H9 (cell line): ENCODE measurements at regions not wholly inside any gene's neighbourhood (a gene's known extent, or its start where the extent isn't known, plus 50 kb on each side); places are given as distances from the start of the nearest gene placed in this dataset.

Experiments used
- DNase-seq: peaks from one replicate; pipeline ENCODE4 v3.0.0-alpha.2; 2017
- H2AFZ ChIP-seq: one replicate; pipeline ENCODE4 v1.6.1; 2013; ENCODE audit warnings: mild to moderate bottlenecking, low read length, control low read depth, moderate library complexity
- H2AK5ac ChIP-seq: 2 replicates; pipeline ENCODE4 v1.6.1; 2013; ENCODE audit warnings: low read length, control low read depth, mixed read lengths; ENCODE audit not compliant: insufficient read length
- H2BK120ac ChIP-seq: one replicate; pipeline ENCODE4 v1.6.1; 2013; ENCODE audit warnings: low read depth, mild to moderate bottlenecking, low read length, control low read depth, inconsistent platforms; ENCODE audit not compliant: poor library complexity, severe bottlenecking
- H2BK12ac ChIP-seq: 2 replicates; pipeline ENCODE4 v1.6.1; 2013; ENCODE audit warnings: low read length, control low read depth, mixed read lengths, low read depth; ENCODE audit not compliant: insufficient read length
- H2BK15ac ChIP-seq: 2 replicates; pipeline ENCODE4 v1.6.1; 2013; ENCODE audit warnings: low read depth, low read length, control low read depth
- H2BK20ac ChIP-seq: one replicate; pipeline ENCODE4 v1.6.1; 2013; ENCODE audit warnings: low read depth, mild to moderate bottlenecking, low read length, control low read depth, inconsistent platforms; ENCODE audit not compliant: poor library complexity, severe bottlenecking
- H2BK5ac ChIP-seq: 2 replicates; pipeline ENCODE4 v1.6.1; 2013; ENCODE audit warnings: low read length, control low read depth, mixed read lengths; ENCODE audit not compliant: insufficient read length
- H3K14ac ChIP-seq: 2 replicates; pipeline ENCODE4 v1.6.1; 2013; ENCODE audit warnings: low read length, control low read depth; ENCODE audit not compliant: insufficient read depth
- H3K18ac ChIP-seq: 2 replicates; pipeline ENCODE4 v1.6.1; 2013; ENCODE audit warnings: low read depth, mild to moderate bottlenecking, mixed read lengths, low read length, control low read depth; ENCODE audit not compliant: insufficient read length
- H3K23ac ChIP-seq: 2 replicates; pipeline ENCODE4 v1.6.1; 2013; ENCODE audit warnings: low read length, control low read depth, mixed read lengths, low read depth; ENCODE audit not compliant: insufficient read length
- H3K23me2 ChIP-seq: 2 replicates; pipeline ENCODE4 v1.6.1; 2013; ENCODE audit warnings: low read depth, mild to moderate bottlenecking, mixed read lengths, low read length, control low read depth; ENCODE audit not compliant: insufficient read length, poor library complexity, severe bottlenecking
- H3K27ac ChIP-seq: 2 replicates; pipeline ENCODE4 v1.5.1; 2013; ENCODE audit warnings: low read length, control low read depth, mixed read lengths, low read depth; ENCODE audit not compliant: insufficient read length
- H3K27me3 ChIP-seq: 2 replicates; pipeline ENCODE4 v1.6.1; 2013; ENCODE audit warnings: low read length, control low read depth, inconsistent platforms; ENCODE audit not compliant: insufficient read depth
- H3K4ac ChIP-seq: 2 replicates; pipeline ENCODE4 v1.6.1; 2013; ENCODE audit warnings: low read depth, mild to moderate bottlenecking, control low read depth, inconsistent platforms, low read length, moderate library complexity
- H3K4me1 ChIP-seq: 2 replicates; pipeline ENCODE4 v1.6.1; 2013; ENCODE audit warnings: low read length, control low read depth, inconsistent platforms; ENCODE audit not compliant: insufficient read depth
- H3K4me2 ChIP-seq: 2 replicates; pipeline ENCODE4 v1.6.1; 2013; ENCODE audit warnings: low read length, control low read depth, mixed read lengths; ENCODE audit not compliant: insufficient read length, insufficient read depth
- H3K56ac ChIP-seq: 2 replicates; pipeline ENCODE4 v1.6.1; 2013; ENCODE audit warnings: low read depth, mild to moderate bottlenecking, mixed read lengths, low read length, control low read depth; ENCODE audit not compliant: insufficient read length
- H3K79me1 ChIP-seq: 2 replicates; pipeline ENCODE4 v1.6.1; 2013; ENCODE audit warnings: low read depth, mild to moderate bottlenecking, moderate library complexity, low read length, control low read depth, inconsistent platforms; ENCODE audit not compliant: insufficient read depth, poor library complexity, severe bottlenecking
- H3K79me2 ChIP-seq: 2 replicates; pipeline ENCODE4 v1.6.1; 2013; ENCODE audit warnings: low read length, control low read depth, inconsistent platforms; ENCODE audit not compliant: insufficient read depth
- H3K9ac ChIP-seq: 2 replicates; pipeline ENCODE4 v1.6.1; 2013; ENCODE audit warnings: low read length, control low read depth, mixed read lengths; ENCODE audit not compliant: insufficient read length; ENCODE audit errors: extremely low read depth
- H3K9me3 ChIP-seq: one replicate; pipeline ENCODE4 v1.6.1; 2013; ENCODE audit warnings: low read depth, low read length, inconsistent platforms; ENCODE audit not compliant: control insufficient read depth
- H3T11ph ChIP-seq: one replicate; pipeline ENCODE4 v1.6.1; 2013; ENCODE audit warnings: mild to moderate bottlenecking, low read length, control low read depth, inconsistent platforms
- H4K20me1 ChIP-seq: one replicate; pipeline ENCODE4 v1.6.1; 2013; ENCODE audit not compliant: control insufficient read depth, insufficient read length, insufficient read depth
- H4K5ac ChIP-seq: 2 replicates; pipeline ENCODE4 v1.6.1; 2013; ENCODE audit warnings: low read depth, mild to moderate bottlenecking, mixed read lengths, low read length, control low read depth; ENCODE audit not compliant: insufficient read length
- H4K8ac ChIP-seq: replicated peaks from 2 replicates; pipeline ENCODE4 v1.6.1; 2013; ENCODE audit warnings: low read length, control low read depth, mixed read lengths, low read depth; ENCODE audit not compliant: insufficient read length
- H4K91ac ChIP-seq: 2 replicates; pipeline ENCODE4 v1.6.1; 2013; ENCODE audit warnings: low read depth, mild to moderate bottlenecking, moderate library complexity, mixed read lengths, low read length, control low read depth; ENCODE audit not compliant: insufficient read length
- H3K27ac Mint-ChIP-seq, 3 experiments: 2 replicates in 2 of 3; 3 replicates in 1 of 3; pipeline ENCODE4 v1.8.0; 2020 to 2021; ENCODE audit warnings: mixed read lengths in 3 of 3, mild to moderate bottlenecking in 1 of 3, moderate library complexity in 1 of 3
- H3K27me3 Mint-ChIP-seq: 2 replicates; pipeline ENCODE4 v1.8.0; 2021; ENCODE audit warnings: low read depth, mild to moderate bottlenecking, moderate library complexity, mixed read lengths
- H3K36me3 Mint-ChIP-seq, 3 experiments: 2 replicates in 2 of 3; 3 replicates in 1 of 3; pipeline ENCODE4 v1.8.0; 2020 to 2021; ENCODE audit warnings: low read depth in 3 of 3, mixed read lengths in 3 of 3; ENCODE audit not compliant: insufficient read depth in 1 of 3
- H3K4me1 Mint-ChIP-seq, 2 experiments: 2 replicates each; pipeline ENCODE4 v1.8.0; 2020; ENCODE audit warnings: mixed read lengths in 2 of 2
- H3K4me3 Mint-ChIP-seq, 2 experiments: 2 replicates in 1 of 2; 3 replicates in 1 of 2; pipeline ENCODE4 v1.8.0; 2020 to 2021; ENCODE audit warnings: mild to moderate bottlenecking in 2 of 2, mixed read lengths in 2 of 2, moderate library complexity in 1 of 2
- H3K9me3 Mint-ChIP-seq, 2 experiments: 2 replicates in 1 of 2; 3 replicates in 1 of 2; pipeline ENCODE4 v1.8.0; 2020; ENCODE audit warnings: mild to moderate bottlenecking in 2 of 2, mixed read lengths in 2 of 2, moderate library complexity in 1 of 2
- WGBS: extraction: QIAGEN DNeasy Blood & Tissue Kit; methylation state at CpG from one replicate; pipeline ENCODE4 v1.1.7; 2013; ENCODE audit warnings: missing lambda C conversion rate, low lambda C conversion rate, mixed read lengths; ENCODE audit not compliant: insufficient read length; ENCODE audit errors: extremely low coverage; 5-methylcytosine and 5-hydroxymethylcytosine counted together
- TF ChIP-seq, protein P1 (sequence below): fragments of 200-600 bp; sonication (generic); conservative IDR thresholded peaks from 3 replicates; pipeline ENCODE4 v1.8.0; 2021; ENCODE audit warnings: antibody characterized with exemption, mild to moderate bottlenecking

DNA sequence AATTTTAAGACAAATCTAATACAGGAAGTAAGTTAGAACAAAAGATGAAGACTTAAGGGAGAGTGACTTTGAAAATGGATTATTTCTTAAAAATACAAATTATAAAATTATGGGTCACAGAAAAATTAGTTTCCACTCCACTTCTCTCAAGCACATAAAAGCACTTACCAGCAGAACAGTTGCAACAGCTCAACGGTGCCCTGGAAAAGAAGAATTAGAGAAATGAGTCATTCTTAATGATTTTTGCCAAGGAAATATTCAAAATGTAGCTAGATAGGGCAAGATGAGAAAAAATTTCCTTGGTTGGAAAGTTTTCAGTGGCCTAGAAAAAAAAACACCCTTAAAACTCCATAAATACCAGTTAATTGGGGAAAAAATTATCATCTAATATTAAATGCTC, 2185.6 kb upstream of the CELF4 start:
- Histone ChIP-seq H3K9ac (no peak overlapping the region), H3K4ac (no peak overlapping the region), H4K8ac (no peak overlapping the region), H3K4me2 (no peak overlapping the region), H3K18ac (no peak overlapping the region), H2BK12ac (no peak overlapping the region), H2AFZ (no peak overlapping the region), H4K20me1 (no peaks in the 10 kb centered on the region), H3K79me2 (peaks cover 1% of the 10 kb centered on the region; the same call in 1 of the 2 replicates), H2BK20ac (no peak overlapping the region), H2BK15ac (no peak overlapping the region), H3K27me3 (no peaks in the 10 kb centered on the region), H4K91ac (no peak overlapping the region), H3K79me1 (no peaks in the 10 kb centered on the region), H3T11ph (no peak overlapping the region), H2BK5ac (no peak overlapping the region), H2BK120ac (no peak overlapping the region), H3K4me1 (no peaks in the 10 kb centered on the region), H4K5ac (no peak overlapping the region), H3K23me2 (no peaks in the 10 kb centered on the region), H3K9me3 (peaks cover 16% of the 10 kb centered on the region), H3K23ac (no peak overlapping the region), H3K56ac (no peak overlapping the region), H2AK5ac (no peak overlapping the region), H3K27ac (no peak overlapping the region), H3K14ac (no peak overlapping the region)
- DNase-seq, result no peak
- WGBS, result no CpG with 5 or more reads among the region's 1 CpG
- Mint-ChIP-seq H3K27ac (no peak overlapping the region), H3K27me3 (no peaks in the 10 kb centered on the region), H3K4me3 (no peak overlapping the region), H3K36me3 (peaks cover 44 to 51% (median 48%) of the 10 kb centered on the region in 3 experiments), H3K9me3 (peaks cover 20 to 23% of the 10 kb centered on the region in 2 experiments), H3K4me1 (peaks cover 4 to 8% of the 10 kb centered on the region in 2 experiments; a peak in 3 of 4 replicates)
- TF ChIP-seq, protein P1, sequence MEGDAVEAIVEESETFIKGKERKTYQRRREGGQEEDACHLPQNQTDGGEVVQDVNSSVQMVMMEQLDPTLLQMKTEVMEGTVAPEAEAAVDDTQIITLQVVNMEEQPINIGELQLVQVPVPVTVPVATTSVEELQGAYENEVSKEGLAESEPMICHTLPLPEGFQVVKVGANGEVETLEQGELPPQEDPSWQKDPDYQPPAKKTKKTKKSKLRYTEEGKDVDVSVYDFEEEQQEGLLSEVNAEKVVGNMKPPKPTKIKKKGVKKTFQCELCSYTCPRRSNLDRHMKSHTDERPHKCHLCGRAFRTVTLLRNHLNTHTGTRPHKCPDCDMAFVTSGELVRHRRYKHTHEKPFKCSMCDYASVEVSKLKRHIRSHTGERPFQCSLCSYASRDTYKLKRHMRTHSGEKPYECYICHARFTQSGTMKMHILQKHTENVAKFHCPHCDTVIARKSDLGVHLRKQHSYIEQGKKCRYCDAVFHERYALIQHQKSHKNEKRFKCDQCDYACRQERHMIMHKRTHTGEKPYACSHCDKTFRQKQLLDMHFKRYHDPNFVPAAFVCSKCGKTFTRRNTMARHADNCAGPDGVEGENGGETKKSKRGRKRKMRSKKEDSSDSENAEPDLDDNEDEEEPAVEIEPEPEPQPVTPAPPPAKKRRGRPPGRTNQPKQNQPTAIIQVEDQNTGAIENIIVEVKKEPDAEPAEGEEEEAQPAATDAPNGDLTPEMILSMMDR, result no peak
